ENCODE measurements at regions not wholly inside any gene's neighbourhood (a gene's known extent, or its start where the extent isn't known, plus 50 kb on each side); places are given as distances from the start of the nearest gene placed in this dataset.

- in situ Hi-C loops (cut with MboI; ENCODE audit: low sequenced_read_pairs, unreplicated experiment): no loop called here
- no peak for DNase-seq (ENCODE audit: low spot score)
- TF ChIP-seq, protein P1, sequence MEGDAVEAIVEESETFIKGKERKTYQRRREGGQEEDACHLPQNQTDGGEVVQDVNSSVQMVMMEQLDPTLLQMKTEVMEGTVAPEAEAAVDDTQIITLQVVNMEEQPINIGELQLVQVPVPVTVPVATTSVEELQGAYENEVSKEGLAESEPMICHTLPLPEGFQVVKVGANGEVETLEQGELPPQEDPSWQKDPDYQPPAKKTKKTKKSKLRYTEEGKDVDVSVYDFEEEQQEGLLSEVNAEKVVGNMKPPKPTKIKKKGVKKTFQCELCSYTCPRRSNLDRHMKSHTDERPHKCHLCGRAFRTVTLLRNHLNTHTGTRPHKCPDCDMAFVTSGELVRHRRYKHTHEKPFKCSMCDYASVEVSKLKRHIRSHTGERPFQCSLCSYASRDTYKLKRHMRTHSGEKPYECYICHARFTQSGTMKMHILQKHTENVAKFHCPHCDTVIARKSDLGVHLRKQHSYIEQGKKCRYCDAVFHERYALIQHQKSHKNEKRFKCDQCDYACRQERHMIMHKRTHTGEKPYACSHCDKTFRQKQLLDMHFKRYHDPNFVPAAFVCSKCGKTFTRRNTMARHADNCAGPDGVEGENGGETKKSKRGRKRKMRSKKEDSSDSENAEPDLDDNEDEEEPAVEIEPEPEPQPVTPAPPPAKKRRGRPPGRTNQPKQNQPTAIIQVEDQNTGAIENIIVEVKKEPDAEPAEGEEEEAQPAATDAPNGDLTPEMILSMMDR (IDR thresholded peaks at IDR 0.05; ENCODE audit: borderline replicate concordance, control extremely low read depth, extremely low read depth, insufficient read depth, missing control alignments): no peak
These were observed 172.4 kb downstream of the FBXO15 start for GRCh38 chr18:73975266-73975665.

DNA sequence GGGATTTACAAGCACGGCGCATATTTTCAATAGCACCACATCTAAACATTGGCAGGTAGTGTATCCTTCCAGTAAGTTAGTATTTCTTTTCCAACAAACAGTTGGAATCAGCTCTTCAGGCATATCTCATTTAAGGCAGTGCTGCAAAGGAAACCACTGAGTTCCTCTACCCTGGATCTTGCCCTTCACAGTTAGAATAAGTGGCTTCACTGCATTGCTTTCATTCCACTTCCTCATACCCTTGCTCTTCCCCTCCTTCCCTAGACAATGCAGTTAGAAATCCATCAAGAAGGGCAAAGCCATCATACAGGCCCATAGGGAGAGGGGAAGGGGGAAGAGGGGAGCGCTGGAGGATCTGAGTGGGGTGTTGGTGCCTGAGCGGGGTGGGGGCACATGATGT is 173.7 kb downstream of the FBXO15 start:
- TF ChIP-seq, protein P1 (IDR thresholded peaks at IDR 0.05; ENCODE audit: borderline replicate concordance, control extremely low read depth, extremely low read depth, insufficient read depth, missing control alignments): no peak

GRCh38 chr18:73966954-73967353 is 180.7 kb downstream of the FBXO15 start:
- in situ Hi-C loops (cut with MboI; ENCODE audit: low sequenced_read_pairs, unreplicated experiment): no loop called here
- DNase-seq (ENCODE audit: low spot score): no peak
- TF ChIP-seq, protein P1 (IDR thresholded peaks at IDR 0.05; ENCODE audit: borderline replicate concordance, control extremely low read depth, extremely low read depth, insufficient read depth, missing control alignments): no peak

More for the DNA sequence above, 173.7 kb downstream of the FBXO15 start:
- DNase-seq (ENCODE audit: low spot score): no peak
- in situ Hi-C loops (cut with MboI; ENCODE audit: low sequenced_read_pairs, unreplicated experiment): no loop called here

GRCh38 chr18:73962256-73962655 is 185.4 kb downstream of the FBXO15 start:
- in situ Hi-C loops (cut with MboI; ENCODE audit: low sequenced_read_pairs, unreplicated experiment): no loop called here
- DNase-seq (ENCODE audit: low spot score): no peak
- TF ChIP-seq, protein P1 (IDR thresholded peaks at IDR 0.05; ENCODE audit: borderline replicate concordance, control extremely low read depth, extremely low read depth, insufficient read depth, missing control alignments): no peak

GRCh38 chr18:73961804-73962203 is 185.8 kb downstream of the FBXO15 start:
- TF ChIP-seq, protein P1 (IDR thresholded peaks at IDR 0.05; ENCODE audit: borderline replicate concordance, control extremely low read depth, extremely low read depth, insufficient read depth, missing control alignments): no peak
- DNase-seq (ENCODE audit: low spot score): no peak
- in situ Hi-C loops (cut with MboI; ENCODE audit: low sequenced_read_pairs, unreplicated experiment): no loop called here

- TF ChIP-seq, protein P1 (IDR thresholded peaks at IDR 0.05; ENCODE audit: borderline replicate concordance, control extremely low read depth, extremely low read depth, insufficient read depth, missing control alignments): no peak
- DNase-seq (ENCODE audit: low spot score): no peak
- in situ Hi-C loops (cut with MboI; ENCODE audit: low sequenced_read_pairs, unreplicated experiment): no loop called here
These were observed 188.3 kb downstream of the FBXO15 start for GRCh38 chr18:73959352-73959751.

DNA sequence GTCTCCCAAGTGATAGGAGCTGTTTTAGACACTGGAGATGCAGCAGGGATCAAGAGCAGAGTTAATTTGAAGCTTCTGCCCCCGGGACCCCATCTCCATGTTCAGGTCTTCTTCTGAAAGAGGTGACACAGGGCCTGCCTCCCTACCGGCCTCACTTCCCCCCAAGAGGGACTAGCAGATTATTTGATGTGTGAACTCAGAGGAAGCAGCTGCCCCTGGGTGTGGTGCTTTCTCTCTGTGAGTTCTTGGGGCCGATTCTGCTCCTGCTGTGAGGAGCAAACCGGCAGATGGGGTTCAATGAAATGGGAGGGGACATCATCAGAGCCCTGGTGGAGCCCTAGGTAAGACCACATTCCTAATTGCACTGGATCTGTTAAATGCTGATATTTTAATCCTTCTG is 193.4 kb downstream of the FBXO15 start:
- in situ Hi-C loops (cut with MboI; ENCODE audit: low sequenced_read_pairs, unreplicated experiment): no loop called here
- no peak for DNase-seq (ENCODE audit: low spot score)
- TF ChIP-seq, protein P1 (IDR thresholded peaks at IDR 0.05; ENCODE audit: borderline replicate concordance, control extremely low read depth, extremely low read depth, insufficient read depth, missing control alignments): no peak

Measured in GM13976 (cell line).